HPDE6-E6E7 (cell line): ENCODE measurements at regions not wholly inside any gene's neighbourhood (a gene's known extent, or its start where the extent isn't known, plus 50 kb on each side); places are given as distances from the start of the nearest gene placed in this dataset.

Experiments
- DNase-seq: peaks from one replicate; pipeline ENCODE4 v3.0.0; 2011; ENCODE audit warnings: missing footprints; ENCODE audit errors: extremely low spot score

GRCh38 chr12:110794623-110795280 is 52.0 kb upstream of the CCDC63 start:
- DNase-seq = no peak

- peak; percentile 58 for DNase-seq
Measured at GRCh38 chr12:110796952-110797351, 49.8 kb upstream of the CCDC63 start.
